Stomach (tissue), 8 donors: ENCODE measurements at regions not wholly inside any gene's neighbourhood (a gene's known extent, or its start where the extent isn't known, plus 50 kb on each side); places are given as distances from the start of the nearest gene placed in this dataset.

Experiments used
- DNase-seq, 2 donors: peaks; one replicate each; pipeline versions ENCODE4 v3.0.0 to v3.0.0-alpha.2; 2013 to 2019
- H3K27ac ChIP-seq, 5 donors: fragments of 200-600 bp in 4 of 5; sonication (generic) in 4 of 5; one replicate each; pipeline ENCODE4 v1.5.1; 2013 to 2019; ENCODE audit warnings: mild to moderate bottlenecking in 1 of 5, moderate library complexity in 1 of 5
- H3K27me3 ChIP-seq, 3 donors: fragments of 200-600 bp; sonication (generic); one replicate each; pipeline ENCODE4 v1.5.1; 2017 to 2019; ENCODE audit warnings: mixed run types in 1 of 3
- H3K36me3 ChIP-seq, 4 donors: fragments of 200-600 bp; sonication (generic); 1 replicate in 3 of 4; 2 replicates in 1 of 4; pipeline ENCODE4 v1.5.1; 2016 to 2019
- H3K4me1 ChIP-seq, 4 donors: fragments of 200-600 bp; sonication (generic); one replicate each; pipeline ENCODE4 v1.5.1; 2016 to 2019
- H3K4me3 ChIP-seq, 4 donors: fragments of 200-600 bp; sonication (generic) in 3 of 4; one replicate each; pipeline ENCODE4 v1.5.1; 2016 to 2019; ENCODE audit warnings: mild to moderate bottlenecking in 1 of 4
- H3K9me3 ChIP-seq, 4 donors: fragments of 200-600 bp; sonication (generic); one replicate each; pipeline ENCODE4 v1.5.1; 2016 to 2019
- EP300 ChIP-seq: sonication (generic); formaldehyde crosslinking; IDR thresholded peaks from one replicate; pipeline ENCODE4 v1.6.1; 2017; ENCODE audit warnings: antibody characterized with exemption
- POLR2A ChIP-seq, 4 donors: fragments of 450-650 bp; IDR thresholded peaks; one replicate each; pipeline ENCODE4 v1.6.1; 2016; ENCODE audit warnings: antibody characterized with exemption in 4 of 4, control low read depth in 2 of 4, mild to moderate bottlenecking in 1 of 4, moderate library complexity in 1 of 4
- POLR2AphosphoS5 ChIP-seq, 3 donors: sonication (generic); formaldehyde crosslinking; IDR thresholded peaks; one replicate each; pipeline ENCODE4 v1.6.1; 2016; ENCODE audit warnings: antibody characterized with exemption in 3 of 3
- WGBS, 5 donors: extraction: QIAGEN DNeasy Blood & Tissue Kit in 3 of 5; methylation state at CpG; one replicate each; pipeline versions ENCODE4 v1.1.5 to v1.1.7; 2013 to 2018; 5-methylcytosine and 5-hydroxymethylcytosine counted together
- intact Hi-C: fragments of 100-400 bp; cut with DNase I; formaldehyde crosslinking; loops from one replicate; pipeline ENCODE4 v1.15.1; 2023; ENCODE audit warnings: low total_unique reads
- TF ChIP-seq, protein P1 (sequence below), 7 experiments: fragments of 450-650 bp in 4 of 7; fragments of 200-600 bp in 3 of 7; sonication (generic) in 3 of 7; IDR thresholded peaks; one replicate each; pipeline ENCODE4 v1.5.1; 2016 to 2019; ENCODE audit warnings: antibody characterized with exemption in 7 of 7, control low read depth in 2 of 7, mild to moderate bottlenecking in 1 of 7
- donor health status: healthy with polysubstance abuse.
- donor health status: Bipolar disorder and iron deficiency.
- donor health status: healthy.

DNA sequence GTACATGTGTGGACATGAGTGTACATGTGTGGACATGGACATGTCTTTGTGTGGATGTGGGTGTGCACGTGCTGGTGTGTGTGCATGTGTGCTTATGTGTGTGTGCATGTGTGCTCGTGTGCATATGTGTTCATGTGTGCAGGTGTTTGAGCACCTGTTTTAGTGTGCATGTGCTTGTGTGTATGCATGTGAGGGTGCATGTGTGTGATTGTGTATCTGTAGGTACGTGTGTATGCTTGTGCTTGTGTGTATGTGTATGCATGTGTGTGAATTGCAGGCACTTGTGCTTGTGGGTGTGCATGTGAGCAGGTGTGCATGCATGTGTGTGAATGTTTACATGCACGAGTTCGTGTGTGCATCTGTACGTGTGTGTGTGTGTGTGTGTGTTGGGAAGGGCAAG lies 300.6 kb upstream of the EEF2KMT start:
- TF ChIP-seq EP300, result no peak
- no peaks in the 10 kb centered on the region for H3K9me3 ChIP-seq
- no peak overlapping the region for H3K4me3 ChIP-seq
- DNase-seq, result no peak
- H3K27ac ChIP-seq, result no peak overlapping the region
- H3K27me3 ChIP-seq, result peaks cover 0 to 18% (median 0%) of the 10 kb centered on the region in 3 donors
- intact Hi-C loops, result no loop called here
- 78 to 83% (median 79%) methylated on average over 6 of the region's 6 CpGs for WGBS, 5 donors
- no peaks in the 10 kb centered on the region for H3K36me3 ChIP-seq
- H3K4me1 ChIP-seq, result no peaks in the 10 kb centered on the region

DNA sequence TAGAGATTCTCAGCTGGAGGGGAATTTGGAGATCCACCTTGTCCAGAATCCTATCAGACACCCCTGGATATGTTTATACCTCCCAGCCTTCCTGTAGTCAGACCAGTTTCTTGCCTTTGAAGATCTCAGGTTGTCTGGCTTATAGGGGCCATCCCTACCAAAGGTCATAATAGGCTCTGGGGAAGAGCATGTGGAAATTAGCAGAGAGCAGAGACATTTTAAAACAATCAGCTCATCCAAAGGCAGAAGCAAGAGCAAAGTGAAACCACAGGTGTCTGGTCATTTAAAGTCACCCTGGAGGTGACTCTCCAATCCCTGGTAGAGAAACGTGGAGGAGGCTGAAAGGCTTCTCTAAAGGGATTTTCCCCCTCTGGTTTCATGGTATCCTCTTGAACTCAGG lies 299.3 kb upstream of the EEF2KMT start:
- Histone ChIP-seq H3K4me1 (no peaks in the 10 kb centered on the region), H3K27me3 (peaks cover 0 to 13% (median 0%) of the 10 kb centered on the region in 3 donors), H3K4me3 (no peak overlapping the region), H3K27ac (no peak overlapping the region), H3K9me3 (no peaks in the 10 kb centered on the region), H3K36me3 (no peaks in the 10 kb centered on the region)
- no peak for DNase-seq
- TF ChIP-seq, protein P1, sequence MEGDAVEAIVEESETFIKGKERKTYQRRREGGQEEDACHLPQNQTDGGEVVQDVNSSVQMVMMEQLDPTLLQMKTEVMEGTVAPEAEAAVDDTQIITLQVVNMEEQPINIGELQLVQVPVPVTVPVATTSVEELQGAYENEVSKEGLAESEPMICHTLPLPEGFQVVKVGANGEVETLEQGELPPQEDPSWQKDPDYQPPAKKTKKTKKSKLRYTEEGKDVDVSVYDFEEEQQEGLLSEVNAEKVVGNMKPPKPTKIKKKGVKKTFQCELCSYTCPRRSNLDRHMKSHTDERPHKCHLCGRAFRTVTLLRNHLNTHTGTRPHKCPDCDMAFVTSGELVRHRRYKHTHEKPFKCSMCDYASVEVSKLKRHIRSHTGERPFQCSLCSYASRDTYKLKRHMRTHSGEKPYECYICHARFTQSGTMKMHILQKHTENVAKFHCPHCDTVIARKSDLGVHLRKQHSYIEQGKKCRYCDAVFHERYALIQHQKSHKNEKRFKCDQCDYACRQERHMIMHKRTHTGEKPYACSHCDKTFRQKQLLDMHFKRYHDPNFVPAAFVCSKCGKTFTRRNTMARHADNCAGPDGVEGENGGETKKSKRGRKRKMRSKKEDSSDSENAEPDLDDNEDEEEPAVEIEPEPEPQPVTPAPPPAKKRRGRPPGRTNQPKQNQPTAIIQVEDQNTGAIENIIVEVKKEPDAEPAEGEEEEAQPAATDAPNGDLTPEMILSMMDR (IDR thresholded peaks at IDR 0.05), result no peak
- TF ChIP-seq POLR2A (IDR thresholded peaks at IDR 0.05) (no peak), EP300 (no peak), POLR2AphosphoS5 (IDR thresholded peaks at IDR 0.05) (no peak)
- intact Hi-C loops, result no loop called here
- WGBS, 5 donors, result 36 to 56% (median 45%) methylated on average over 1 of the region's 1 CpG

DNA sequence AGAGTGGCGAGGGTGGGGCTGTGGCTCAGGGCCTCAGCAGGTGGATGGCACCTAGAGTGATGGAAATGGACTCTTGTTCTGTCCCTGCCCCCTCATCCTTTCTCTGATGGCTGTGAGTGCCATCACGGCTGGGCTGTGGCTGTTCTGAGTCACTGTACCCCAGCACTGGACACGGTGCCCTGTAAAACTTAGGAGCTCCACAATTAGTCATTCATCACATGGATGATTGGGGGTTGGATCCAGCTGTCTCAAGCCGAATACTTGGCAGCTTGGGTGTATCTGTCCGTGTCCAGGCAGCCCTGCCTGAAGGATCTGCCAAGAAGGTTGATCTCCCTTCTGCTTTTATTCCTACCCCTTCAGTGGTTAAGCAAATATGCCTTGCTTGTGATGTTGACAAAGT lies 295.5 kb upstream of the EEF2KMT start:
- intact Hi-C loops, result no loop called here
- Histone ChIP-seq H3K4me1 (no peaks in the 10 kb centered on the region), H3K36me3 (no peaks in the 10 kb centered on the region), H3K27me3 (peaks cover 0 to 9% (median 0%) of the 10 kb centered on the region in 3 donors), H3K4me3 (no peak overlapping the region), H3K27ac (no peak overlapping the region), H3K9me3 (peaks cover 0 to 8% (median 2%) of the 10 kb centered on the region in 4 donors)
- 29 to 57% (median 31%) methylated on average over 4 to 5 of the region's 5 CpGs for WGBS, 5 donors
- no peak for DNase-seq
- TF ChIP-seq EP300 (no peak), POLR2AphosphoS5 (IDR thresholded peaks at IDR 0.05) (no peak), POLR2A (IDR thresholded peaks at IDR 0.05) (no peak)
- TF ChIP-seq, protein P1 (IDR thresholded peaks at IDR 0.05), result no peak

DNA sequence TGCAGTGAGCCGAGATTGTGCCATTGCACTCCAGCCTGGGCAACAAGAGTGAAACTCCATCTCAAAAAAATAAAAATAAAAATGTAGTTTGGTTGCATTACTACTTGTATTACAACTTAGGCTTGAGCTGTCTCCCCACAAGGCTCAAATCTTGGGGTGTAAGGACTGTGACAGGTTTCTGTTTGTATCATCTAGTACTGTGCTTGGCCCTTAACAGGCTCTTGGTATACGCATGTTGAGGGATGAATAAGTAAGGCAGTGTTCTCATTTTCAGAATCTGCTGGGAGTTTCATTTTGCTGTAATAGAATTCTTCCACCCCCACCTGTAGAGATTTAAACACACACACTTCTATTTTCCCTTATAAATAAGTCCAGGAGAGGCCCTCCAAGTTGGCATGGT lies 289.4 kb upstream of the EEF2KMT start:
- Histone ChIP-seq H3K36me3 (no peaks in the 10 kb centered on the region), H3K4me3 (no peak overlapping the region), H3K27ac (no peak overlapping the region), H3K4me1 (no peaks in the 10 kb centered on the region), H3K27me3 (no peaks in the 10 kb centered on the region), H3K9me3 (peaks cover 0 to 25% (median 16%) of the 10 kb centered on the region in 4 donors)
- TF ChIP-seq, protein P1 (IDR thresholded peaks at IDR 0.05), result no peak
- TF ChIP-seq EP300, result no peak
- TF ChIP-seq POLR2AphosphoS5 (IDR thresholded peaks at IDR 0.05), result no peak
- no peak for TF ChIP-seq POLR2A (IDR thresholded peaks at IDR 0.05)
- intact Hi-C loops, result no loop called here
- 78 to 92% (median 86%) methylated on average over 2 of the region's 2 CpGs for WGBS, 5 donors
- no peak for DNase-seq

DNA sequence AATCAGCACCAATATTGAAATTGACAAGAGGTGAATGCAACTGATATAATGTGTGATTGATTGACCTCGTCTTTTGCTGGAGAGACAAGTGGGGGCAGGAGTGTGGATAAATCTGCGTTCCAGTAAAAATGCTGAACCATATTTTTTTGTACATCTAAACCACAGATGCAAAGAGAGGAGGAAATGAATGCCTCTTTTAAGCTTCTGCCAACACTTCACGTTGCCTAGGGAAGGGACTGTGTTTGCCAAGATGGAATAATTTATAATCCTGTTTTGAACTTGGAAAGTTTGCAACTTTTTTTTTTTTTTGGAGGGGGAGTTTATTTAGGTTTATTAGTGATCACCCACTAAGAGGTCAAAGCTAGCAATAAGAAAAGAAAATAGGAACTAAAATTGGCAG lies 288.2 kb upstream of the EEF2KMT start:
- intact Hi-C loops, result no loop called here
- no peak for TF ChIP-seq POLR2A (IDR thresholded peaks at IDR 0.05)
- TF ChIP-seq, protein P1 (IDR thresholded peaks at IDR 0.05), result no peak
- TF ChIP-seq EP300, result no peak
- TF ChIP-seq POLR2AphosphoS5 (IDR thresholded peaks at IDR 0.05), result no peak
- peak in 1 of 2 donors; percentile 5 for DNase-seq
- Histone ChIP-seq H3K9me3 (peaks cover 0 to 25% (median 16%) of the 10 kb centered on the region in 4 donors), H3K27ac (no peak overlapping the region), H3K4me3 (no peak overlapping the region), H3K36me3 (no peaks in the 10 kb centered on the region), H3K4me1 (no peaks in the 10 kb centered on the region), H3K27me3 (no peaks in the 10 kb centered on the region)
- WGBS, 5 donors, result 42 to 64% (median 56%) methylated on average over 3 of the region's 3 CpGs
